NCI-H146 (cell line): ENCODE measurements at regions not wholly inside any gene's neighbourhood (a gene's known extent, or its start where the extent isn't known, plus 50 kb on each side); places are given as distances from the start of the nearest gene placed in this dataset.
A peak's percentile ranks its signal among the peaks of the same experiment; 100 is the strongest.
"Not testable (repeated sequence)": the region's sequence is repeated elsewhere in the genome, so short reads cannot be mapped to it uniquely, and the experiment has no call there.

Experiments
- DNase-seq: peaks from one replicate; lab custom pipeline; 2025; lab: John Stamatoyannopoulos, UW

DNA sequence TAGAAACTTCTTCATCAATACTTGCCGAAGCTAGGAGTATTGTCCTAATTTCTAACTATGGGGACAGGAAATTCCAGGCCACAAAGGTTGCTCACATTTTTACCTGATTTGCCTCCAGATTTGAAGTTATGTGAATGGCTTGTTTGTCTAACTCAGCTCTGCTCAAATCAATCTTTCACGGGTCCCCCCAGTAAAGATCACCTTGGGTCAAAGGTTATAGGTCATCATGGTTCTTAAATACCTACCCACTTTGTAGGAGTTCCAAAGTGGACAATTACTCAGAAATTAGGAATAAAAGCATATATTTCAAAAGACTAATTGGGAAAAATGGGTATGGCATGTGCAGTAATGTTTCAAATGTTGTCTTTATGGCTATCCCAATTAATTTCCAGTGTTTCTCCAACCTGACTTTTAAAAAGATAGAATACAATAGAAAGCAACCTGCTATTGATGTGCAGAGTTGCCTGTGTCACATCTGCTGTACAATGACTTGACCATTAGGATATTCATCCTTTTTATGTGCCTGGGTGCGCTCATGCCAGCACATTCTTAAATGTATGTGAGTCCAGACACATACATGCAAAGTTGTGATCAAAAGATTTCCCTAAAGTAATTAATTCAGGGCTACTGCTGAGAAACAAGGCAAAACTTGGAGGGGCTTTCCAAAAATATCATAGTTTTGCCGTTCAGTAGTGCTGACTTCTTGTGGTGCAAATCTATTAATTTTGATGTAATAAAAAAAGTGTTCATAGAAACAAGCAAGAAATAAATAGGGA is 126.1 kb downstream of the MYCN start:
- no peak for DNase-seq

DNA sequence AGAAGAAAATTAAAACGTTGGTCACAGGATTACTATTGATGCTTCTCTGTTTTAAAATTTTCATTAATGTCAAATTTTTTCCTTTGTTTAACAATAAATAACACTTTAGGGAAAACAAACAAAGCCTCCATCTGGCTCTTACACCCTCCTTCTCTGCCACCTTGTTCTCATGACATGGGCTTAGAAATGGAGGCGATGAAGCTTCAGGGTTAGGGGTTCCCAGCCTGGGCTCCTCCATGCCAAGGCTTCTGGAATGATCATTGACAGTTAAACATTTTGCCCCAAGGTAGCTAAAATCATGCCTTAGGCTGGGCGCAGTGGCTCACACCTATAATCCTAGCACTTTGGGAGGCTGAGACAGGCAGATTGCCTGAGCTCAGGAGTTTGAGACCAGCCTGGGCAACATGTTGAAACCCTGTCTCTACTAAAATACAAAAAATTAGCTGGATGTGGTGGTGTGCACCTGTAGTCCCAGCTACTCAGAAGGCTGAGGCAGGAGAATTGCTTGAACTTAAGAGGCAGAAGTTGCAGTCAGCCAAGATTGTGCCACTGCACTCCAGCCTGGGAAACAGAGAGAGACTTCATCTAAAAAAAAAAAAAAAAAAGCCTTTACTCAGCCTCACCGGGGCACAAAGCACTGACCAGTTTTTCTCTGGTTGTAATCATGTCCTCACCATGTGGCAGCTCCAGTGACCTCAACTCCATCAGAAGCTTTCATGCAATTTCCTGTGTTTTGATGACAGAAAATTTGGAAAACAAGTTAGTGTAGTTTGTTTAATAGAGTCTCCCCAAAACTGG is 125.1 kb downstream of the MYCN start:
- not testable (repeated sequence) for DNase-seq

DNA sequence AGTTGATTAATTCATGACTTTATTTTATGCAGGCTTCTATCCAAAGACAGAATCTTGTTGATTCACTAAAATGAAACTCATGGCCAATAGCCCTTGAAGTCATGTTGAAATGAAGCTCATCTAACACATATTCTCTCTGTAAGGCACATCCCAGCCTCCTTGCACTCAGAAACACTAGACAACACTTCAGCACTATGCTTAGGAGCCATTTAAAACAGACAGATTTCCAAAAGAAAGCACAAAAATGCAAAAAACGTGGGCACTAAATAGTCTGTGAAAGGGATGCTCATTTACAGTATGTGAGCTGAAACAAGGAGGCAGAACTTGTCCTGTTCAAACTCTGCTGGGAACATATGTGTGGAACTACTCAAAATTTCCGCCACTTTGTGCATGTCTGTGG is 124.4 kb downstream of the MYCN start:
- no peak for DNase-seq

DNA sequence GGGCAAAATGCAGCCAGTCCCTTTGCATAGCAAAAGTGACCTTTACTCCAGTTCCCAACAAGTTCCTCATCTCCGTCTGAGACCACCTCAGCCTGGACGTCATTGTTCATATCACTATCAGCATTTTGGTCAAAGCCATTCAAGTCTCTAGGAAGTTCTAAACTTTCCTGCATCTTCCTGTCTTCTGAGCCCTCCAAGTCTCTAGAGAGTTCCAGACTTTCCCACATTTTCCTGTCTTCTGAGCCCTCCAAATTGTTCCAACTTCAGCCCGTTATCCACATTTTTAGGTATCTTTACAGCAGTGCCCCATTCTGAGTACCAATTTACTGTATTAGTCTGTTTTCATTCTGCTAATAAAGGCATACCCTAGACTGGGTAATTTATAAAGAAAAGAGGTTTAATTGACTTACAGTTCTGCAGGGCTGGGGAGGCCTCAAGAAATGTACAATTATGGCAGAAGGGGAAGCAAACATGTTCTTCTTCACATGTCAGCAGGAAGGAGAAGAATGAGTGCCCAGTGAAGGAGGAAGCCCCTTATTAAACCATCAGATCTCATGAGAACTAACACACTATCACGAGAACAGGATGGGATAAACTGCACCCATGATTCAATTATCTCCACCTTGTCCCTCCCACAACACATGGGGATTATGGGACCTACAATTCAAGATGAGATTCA is 123.7 kb downstream of the MYCN start:
- DNase-seq: no peak

DNA sequence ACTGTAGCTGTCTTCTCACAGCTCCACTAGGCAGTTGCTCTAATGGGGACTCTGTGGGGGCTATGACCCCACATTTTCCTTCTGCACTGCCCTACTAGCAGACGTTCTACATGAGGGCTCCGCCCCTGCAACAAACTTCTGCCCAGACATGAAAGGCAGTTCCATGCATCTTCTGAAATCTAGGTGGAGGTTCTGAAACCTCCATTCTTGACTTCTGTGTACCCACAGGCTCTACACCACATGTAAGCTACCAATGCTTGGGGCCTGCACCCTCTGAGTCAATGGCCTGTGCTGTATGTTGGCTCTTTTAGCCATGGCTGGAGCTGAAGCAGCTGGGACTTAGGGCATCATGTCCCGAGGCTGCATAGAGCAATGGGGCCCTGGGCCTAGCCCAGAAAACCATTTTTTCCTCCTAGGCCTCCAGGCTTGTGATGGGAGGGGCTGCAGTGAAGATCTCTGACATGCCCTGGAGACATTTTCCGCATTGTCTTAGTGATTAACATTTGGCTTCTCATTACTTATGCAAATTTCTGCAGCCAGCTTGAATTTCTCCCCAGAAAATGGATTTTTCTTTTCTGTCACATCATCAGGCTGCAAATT is 123.0 kb downstream of the MYCN start:
- DNase-seq: no peak

DNA sequence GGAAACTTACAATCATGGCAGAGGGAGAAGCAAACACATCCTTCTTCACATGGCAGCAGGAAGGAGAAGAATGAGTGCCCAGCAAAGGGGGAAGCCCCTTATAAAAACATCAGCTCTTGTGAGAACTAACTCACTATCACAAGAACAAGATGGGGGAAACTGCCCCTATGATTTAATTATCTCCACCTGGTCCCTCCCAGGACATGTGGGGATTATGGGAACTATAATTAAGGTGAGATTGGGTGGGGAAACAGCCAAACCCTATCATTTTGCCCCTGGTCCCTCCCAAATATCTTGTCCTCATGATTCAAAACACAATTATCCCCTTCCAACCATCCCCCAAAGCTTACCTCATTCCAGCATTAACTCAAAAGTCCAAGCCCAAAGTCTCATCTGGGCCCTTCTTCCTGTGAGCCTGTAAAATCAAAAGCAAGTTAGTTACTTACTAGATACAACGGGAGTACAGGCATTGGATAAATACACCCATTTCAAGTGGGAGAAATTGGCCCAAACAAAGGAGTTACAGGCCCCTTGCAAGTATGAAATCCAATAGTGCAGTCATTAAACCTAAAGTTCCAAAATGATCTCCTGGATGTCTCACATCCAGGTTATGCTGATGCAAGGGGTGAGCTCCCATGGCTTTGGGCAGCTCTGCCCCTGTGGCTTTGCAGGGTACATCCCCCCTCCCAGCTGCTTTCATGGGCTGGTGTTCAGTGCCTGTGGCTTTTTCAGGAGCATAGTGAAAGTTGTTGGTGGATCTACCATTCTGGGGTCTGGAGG is 122.3 kb downstream of the MYCN start:
- DNase-seq: no peak

DNA sequence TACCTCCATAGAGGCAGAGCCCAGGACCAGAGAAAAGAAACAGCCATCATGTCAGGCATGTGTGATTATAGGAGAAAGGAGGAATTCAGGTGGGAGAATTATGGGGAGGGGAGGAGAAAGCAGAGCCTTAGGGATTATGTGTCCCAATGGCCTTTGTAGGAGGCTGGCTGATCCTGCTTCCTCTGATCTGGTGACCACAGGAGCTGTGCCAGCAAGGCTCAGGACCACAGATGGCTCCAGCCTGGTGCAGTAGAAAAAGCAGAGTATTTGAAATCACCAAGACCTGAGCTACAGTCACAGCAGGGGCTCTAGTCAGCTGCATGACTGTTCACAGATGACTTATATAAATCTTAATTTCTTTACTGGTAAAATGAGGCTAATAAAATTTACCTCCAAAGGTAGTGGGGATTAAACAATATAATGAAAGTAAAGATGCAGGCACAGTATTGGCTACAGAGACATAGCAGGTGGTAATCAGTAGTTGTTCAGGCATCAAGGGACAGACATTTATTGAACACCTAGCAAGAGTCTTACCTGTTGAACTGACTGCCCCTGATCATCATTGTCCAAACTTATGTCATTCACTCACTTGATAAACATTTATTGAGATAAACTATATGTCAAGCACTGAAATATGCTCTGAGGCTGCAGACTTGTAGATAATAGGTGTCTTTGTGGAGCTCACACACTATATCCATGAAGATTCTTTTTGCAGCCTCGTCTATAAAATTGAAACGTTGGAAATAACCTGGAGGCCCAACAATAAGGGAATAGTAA is 121.3 kb downstream of the MYCN start:
- no peak for DNase-seq

DNA sequence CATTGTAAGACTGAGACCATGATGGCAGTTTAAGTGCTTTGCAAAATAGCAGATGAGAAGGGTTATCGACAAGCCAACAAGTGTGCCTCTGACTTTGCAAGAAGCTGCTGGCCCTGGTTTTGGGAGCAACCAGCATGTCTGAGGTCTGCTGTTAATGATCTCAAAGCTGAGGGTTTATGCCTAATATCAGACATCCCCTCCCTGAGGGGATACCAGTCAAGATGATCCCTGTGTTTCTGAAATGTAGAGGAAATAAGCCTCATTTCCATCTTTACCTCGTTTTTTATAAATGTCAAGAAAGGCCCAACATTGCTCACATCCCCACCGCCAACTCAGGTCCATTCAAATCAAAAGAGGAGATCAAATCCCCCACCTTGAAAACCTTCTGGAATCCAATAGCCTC is 120.6 kb downstream of the MYCN start:
- no peak for DNase-seq

DNA sequence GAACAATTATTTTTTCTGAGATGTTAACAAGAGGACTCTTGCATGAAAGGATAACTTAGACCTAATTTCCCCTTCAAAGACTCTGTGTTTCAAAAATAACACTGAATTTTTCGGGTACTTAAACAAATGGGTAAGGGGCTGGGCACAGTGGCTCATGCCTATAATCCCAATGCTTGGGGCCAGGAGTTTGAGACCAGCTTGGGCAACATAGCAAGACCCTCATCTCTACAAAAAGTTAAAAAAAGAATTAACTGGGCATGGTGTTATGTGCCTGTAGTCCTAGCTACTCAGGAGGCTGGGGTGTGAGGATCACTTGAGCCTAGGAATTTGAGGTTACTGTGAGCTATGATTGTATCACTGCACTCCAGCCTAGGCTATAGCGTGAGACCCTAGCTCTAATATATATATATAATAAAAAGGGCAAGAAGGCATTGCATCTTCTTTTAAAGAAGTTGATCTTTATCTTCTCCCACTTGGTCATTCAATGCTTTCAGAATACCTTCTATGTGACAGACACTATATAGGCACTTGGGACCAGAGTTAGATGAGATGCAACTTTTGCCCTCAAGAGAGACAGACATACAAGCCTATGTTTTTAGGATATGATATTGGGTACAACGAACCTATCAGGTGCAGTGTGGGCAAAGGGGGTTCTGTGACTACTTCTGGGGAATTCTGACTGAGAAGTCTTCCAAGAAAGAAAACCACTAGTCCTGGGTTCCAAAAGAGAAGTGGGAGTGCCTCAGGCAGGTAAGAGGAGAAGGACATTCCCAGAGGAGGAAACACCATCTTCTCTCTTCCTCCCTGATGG is 120.0 kb downstream of the MYCN start:
- DNase-seq: no peak

DNA sequence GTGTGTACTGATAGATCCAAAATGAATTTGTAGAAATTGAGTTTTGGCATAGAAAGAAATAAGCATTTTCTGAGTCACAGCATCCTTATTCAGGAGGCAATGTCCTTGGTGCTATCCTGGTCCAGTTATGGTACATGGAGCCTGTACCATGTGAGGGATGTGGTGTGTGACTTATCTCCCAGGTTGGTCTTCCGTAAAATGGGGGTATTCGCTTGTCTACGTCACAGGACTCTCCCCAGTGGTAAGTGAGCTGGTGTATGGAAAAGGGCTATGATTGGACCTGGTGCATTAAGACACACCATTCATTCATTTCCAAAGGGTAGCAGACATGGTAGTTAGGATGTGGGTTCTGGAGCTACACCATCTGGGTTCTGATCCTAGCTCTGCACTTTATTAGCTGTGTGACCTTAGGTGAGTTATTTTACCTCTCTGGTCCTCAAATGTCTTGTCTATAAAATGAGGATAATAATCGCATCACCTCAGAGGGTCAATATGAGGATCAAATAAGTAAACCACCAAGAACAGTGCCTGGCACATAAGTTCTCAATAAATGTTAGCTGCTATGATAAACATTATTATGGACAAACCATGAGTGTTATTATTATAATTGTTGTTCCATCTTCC is 119.2 kb downstream of the MYCN start:
- DNase-seq: no peak

DNA sequence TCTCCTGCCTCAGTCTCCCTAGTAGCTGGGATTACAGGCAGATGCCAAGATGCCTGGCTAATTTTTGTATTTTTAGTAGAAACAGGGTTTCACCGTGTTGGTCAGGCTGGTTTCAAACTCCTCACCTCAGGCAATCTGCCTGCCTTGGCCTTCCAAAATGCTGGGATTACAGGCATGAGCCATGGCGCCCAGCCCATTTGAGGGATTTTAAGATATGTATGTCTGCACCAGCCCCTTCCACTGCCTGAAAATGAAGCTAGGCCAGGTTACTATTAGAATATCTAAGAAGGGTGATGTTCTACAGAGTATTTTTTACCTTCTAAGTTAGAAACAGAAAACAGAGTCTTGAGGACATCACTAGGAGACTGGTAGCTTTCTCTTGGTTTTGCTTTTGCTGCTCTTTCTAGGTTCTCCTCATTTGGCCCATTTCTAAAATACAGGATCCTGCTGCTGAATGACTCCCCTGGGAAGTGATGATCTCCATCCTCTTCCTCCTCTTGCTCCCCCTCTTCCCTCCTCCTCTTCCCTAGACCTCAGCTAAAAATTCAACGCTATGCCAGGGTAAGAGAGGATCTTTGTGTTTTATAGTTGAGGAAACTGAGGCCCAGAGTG is 118.5 kb downstream of the MYCN start:
- no peak for DNase-seq

DNA sequence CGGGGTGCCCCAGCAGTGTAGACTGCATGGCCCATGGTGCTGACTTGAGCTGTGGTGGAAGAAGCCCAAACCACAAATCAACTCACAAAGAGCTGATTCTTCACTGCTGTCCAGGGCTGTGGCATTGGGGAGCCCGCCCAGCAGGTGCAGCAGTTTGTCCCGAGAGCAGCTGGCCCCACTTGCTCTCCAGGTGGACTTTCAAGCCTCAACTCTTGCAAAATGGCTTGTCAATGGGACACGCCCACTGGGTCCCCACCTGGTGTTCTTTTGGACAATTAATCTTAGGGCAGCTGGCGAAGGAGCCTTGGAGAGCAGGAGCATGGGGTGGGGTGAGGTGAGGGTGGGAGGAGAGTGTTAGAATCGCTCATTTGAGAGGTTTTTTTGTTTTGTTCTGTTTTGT is 117.9 kb downstream of the MYCN start:
- peak; percentile 81 for DNase-seq

DNA sequence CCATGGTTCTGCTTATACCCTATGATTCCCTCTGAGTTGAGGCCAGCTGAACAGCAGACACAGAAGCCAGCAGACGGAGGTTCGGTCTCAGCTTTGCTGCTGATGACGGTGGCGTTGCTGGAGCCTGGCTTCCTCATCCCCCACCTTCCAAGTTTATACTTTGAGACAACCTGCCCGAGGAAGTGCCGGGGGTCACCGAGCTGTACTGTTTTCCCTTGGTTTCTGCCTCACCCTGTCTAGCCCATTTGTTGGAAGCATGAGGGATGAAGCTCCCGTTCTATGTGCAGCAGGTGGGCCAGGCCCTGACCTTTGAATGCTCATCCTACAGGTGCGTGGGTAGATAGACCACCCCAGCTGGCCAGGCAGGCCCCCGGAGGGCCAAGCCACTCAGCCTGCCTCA is 117.3 kb downstream of the MYCN start:
- DNase-seq: no peak

DNA sequence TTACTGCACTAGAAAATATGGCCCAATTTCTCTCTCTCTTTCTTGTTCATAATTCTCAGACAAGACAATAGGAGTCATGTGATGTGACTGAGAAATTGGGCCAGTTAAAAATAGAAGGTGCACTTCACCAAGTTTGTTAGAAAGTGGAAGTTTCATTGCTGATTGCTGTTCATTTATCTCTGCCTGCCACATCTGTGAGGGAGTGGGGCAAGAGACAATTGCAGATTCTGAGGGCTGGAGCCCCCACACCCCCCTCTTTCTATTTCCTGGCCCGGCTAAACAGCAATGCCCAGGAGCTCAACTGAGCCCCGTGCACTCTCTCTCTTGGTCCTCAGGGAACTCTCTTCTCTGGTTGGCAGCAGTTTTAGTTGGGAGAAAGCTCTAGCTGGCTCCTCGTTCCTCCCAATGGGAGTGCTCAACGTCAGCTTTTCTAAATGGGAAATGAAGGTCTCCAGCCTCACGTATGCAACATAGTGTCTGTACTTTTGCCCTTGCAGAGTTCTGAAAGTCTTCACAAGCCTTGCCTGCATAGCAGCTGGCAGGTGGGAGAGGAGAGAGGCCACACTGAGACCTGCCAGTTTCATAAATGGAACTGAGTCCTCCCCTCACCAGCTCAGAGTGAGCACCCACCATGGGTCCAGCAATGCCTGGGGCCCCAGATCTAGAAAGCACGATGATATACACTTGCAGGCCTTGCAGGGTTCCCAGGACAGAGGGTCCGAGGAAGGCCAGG is 115.7 kb downstream of the MYCN start:
- no peak for DNase-seq

DNA sequence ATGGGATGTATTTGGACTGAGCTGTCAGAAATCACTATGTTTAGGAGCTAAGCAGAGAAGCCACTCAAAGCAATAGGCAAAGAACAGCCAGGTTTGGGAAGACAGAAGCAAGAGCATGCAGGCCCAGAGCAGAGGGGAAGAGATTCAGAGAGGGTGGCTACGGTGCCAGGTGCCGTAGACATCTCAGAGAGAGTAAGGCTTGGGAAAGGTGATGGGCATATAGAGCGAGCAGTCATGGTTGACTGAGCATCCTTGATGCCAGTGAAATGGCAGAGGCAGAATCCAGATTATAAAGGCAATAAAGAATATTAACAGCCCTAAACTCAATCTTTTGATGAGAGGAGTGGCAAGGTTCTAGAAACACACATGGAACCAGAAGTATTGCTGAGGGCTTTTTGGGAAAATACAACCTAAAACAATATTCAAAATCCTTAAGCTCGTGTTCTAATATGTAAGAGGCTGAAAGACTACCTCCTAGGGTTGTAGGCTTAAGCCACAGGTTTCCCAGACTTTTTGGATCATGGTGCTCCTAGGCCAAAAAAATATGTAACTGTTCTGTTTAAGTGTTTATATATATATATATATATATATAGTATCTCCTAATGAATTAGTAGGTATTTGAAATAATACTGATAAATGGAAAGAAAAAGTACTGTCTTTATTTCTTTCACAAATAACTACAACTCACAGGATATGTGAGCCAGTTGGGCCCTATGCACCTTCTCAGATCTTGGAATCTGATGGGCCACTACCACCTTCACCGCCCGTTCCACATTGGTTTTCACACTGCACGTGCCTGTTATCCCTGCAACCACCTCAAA is 113.3 kb downstream of the MYCN start:
- DNase-seq: no peak

DNA sequence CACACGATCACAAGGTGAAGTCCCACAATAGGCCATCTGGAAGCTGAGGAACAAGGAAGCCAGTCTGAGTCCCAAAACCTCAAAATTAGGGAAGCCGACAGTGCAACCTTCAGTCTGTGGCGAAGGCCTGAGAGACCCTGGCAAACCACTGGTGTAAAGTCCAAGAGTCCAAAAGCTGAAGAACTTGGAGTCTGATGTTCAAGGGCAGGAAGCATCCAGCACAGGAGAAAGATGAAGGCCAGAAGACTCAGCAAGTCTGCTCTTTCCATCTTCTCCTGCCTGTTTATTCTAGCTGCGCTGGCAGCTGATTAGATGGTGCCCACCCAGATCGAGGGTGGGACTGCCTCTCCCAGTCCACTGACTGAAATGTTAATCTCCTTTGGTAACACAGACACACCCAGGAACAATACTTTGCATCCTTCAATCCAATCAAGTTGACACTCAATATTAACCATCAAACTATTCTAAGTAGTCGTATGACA is 112.3 kb downstream of the MYCN start:
- not testable (repeated sequence) for DNase-seq

DNA sequence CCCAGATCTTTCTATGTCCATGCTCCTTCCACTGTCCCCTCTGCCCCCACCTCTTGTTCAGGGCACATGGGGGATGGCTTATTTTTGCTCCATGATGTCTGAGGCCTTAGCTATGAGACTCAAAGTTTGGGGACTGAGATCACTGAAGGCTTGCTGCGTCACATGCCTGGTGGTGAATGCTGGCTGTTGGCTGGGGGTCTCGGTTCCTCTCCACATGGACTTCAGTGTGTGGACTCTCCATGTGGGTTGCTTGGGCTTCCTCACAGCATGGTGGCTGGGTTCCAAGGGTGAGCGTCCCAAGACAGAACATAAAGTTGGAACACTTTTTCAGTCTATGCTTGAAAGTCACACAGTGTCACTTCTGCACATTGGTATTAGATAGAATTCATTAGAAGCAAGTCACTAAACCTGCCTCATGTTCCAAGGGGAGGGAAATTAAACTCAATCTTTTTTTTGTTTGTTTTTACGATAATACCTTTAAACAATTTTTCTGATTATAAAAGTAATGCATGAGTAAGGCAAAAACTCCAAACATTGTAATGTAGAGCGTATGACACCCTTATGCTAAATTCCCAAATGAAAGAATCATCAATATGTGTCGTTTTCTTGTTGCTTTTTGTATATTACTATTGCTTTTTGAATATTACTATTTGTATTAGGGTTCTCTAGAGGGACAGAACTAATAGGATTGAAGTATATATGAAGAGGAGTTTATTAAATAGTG is 111.7 kb downstream of the MYCN start:
- DNase-seq: no peak
